Glomerular endothelial cell (primary cell): ENCODE measurements at regions not wholly inside any gene's neighbourhood (a gene's known extent, or its start where the extent isn't known, plus 50 kb on each side); places are given as distances from the start of the nearest gene placed in this dataset.

Experiments used
- DNase-seq: peaks from one replicate; pipeline ENCODE4 v3.0.0-alpha.2; 2011; ENCODE audit warnings: low read depth, low spot score; ENCODE audit errors: extremely low read depth

DNA sequence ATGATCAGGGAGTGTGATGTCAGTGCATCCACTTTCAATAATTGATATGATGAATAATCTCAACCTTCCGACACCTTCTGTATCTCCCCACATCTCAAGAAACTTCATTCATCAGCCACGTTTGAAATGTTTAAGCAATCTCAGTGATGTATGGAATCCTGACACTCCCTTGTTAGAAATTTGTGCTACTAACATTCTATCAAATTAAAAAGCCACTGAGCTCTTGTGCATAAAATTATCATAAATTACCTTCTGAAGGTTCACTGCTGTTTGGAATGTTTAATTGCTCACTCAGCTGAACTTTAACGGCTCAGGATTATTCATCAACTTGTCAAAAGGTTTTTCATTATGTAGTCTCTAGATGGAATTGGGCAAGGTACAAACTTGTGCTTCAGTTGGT, 108.4 kb upstream of the DPH6 start:
- DNase-seq = no peak

DNA sequence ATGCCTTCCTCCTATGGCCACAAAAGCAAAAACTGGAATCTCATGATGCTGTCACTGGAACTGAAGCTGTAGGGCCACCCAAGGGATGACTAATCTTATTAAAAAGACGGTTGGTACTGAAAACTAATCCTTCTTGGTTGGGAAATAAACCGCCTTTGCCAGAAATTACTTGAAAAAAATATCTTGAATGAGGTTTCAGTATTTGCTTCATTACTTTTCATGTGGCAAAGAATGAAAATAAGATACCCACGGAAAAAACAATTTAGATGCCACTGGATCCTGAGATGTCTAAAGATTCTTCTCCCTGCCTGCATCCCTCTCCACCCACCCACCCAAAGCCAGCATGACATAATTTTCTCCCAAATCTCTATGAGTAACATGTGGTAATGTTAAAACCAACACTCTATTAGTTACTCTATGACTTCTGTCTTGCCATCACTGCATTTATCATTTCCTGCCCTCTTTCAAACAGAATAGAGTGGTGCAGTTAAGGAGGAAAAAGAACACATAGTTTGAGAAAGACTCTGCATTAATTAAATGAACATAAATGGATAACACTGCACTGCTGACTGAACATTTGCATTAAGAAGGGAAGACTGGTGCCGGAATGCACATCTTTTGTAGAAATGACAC, 111.8 kb upstream of the DPH6 start:
- DNase-seq = no peak

DNA sequence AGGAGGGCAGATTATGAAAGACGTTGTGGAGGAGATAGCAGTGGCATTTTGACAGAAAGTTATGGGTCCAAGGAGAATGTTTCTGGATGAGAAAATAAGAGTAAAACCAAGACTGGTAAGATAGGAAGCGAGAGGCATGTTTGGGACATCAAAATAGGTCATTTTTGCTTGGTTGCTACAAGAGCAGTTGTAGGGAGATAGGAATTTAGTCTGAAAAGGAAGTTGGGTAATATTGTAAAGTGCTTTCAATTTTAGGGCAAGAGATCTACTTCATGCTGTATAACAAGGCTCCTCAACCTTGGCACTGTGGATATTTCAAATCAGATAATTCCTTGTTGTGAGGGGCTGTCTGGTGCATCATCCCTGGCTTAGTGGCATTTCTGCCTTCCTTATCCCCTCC, 118.0 kb upstream of the DPH6 start:
- DNase-seq = no peak

GRCh38 chr15:35665896-35666536, 120.1 kb upstream of the DPH6 start:
- no peak for DNase-seq

- no peak for DNase-seq
Measured at GRCh38 chr15:35667908-35668307, 121.9 kb upstream of the DPH6 start.

DNA sequence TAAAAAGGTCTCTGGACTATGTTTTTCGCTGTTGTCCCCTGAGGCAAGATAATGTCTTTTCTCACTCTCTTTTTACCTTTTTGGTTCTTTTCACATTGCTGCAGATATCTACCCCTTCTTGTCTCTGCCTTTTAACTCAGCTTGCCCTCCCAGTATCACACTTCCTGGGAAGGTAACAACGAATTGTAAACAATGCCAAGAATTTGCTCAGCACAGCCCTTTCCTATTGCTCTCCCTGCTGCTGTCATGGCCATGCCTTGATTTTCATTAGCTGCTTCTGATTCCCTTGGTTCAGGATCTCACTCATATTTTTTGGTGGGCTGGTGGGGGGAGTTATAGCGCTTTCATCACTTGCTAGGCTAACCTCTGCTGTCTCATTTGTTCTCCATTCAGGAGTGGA, 123.1 kb upstream of the DPH6 start:
- no peak for DNase-seq

- DNase-seq = no peak
Measured at GRCh38 chr15:35669432-35670045, 123.6 kb upstream of the DPH6 start.

DNA sequence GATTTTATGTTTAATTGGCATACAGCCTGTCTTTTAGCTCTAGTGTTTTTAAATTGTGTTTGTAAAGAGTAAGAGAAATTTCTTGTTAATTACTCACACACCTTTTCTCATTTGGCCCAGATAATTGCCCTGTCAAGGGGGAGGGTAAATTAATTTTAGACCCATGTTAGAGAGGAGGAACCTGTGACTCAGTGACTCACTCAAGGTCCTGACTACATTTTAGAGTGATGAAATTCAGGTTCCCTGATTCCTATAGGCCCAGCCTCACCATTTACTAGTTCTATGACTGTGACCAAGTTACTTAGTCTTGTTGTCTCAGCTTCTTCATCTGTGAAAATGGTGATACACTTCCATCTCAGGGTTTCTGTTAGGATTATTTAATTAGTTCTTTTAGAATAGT, 125.2 kb upstream of the DPH6 start:
- DNase-seq = no peak

GRCh38 chr15:35671981-35672380, 126.0 kb upstream of the DPH6 start:
- DNase-seq = no peak

- DNase-seq = peak; percentile 48
Measured at GRCh38 chr15:35673093-35673684, 127.2 kb upstream of the DPH6 start.

DNA sequence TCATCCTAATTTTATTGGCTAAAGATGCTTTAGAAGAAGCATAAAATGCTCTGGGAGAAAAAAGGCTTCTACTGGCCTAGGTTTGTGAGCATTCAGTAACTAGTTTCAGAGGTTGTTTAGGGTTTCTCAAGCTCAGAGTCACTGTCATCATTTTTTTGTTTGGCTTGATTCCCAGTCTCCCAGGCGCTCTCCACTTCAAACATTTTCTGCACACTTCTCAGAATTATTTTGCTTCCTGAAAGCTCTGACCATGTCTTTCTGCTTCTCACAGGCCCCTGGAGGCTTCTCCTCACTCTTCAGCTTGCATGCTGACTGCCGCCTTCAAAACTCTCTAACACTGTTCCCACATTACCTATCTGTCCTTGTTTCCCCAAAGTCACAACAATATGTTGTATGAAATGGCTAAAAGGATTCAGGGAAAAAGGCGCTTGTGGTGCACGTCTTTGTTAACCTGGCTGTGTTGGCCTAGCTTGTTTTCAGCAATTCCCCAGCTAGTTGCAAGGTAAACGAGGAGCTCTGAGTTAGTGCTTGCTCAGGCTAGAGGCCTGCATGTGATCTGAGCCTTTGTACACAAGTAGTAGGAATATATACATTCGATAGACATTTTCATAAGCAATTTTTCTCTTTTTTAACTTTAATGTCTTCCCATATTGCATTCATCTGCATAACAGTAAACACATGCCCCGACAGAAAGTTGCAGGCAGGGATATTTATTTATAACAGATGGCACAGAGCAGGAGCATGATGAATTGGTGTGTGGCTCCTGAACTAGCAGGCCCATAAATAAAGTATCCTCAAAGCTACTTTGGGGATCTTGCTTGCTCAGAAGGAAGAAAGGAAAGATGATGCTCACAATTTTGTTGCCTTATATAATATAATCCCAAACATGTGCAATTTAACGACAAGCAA, 129.2 kb upstream of the DPH6 start:
- DNase-seq = no peak

DNA sequence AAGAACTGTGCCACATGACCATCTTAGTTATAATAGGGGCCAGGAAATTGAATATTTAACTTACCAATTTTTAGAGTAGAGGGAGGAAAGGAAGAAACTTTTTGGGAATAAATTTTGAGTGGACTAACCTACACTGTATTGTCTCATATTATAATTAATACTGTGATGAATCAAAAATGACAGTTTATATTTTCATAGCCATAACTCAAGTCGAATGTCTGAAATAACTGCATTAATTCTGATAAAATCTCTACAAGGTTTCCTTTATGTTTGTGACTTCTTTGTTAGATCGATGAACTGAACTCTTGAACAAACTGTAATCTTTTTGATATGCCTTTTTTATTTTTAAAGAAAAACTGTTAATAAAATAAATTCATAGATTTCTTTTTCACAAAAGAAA, 132.8 kb upstream of the DPH6 start:
- no peak for DNase-seq

DNA sequence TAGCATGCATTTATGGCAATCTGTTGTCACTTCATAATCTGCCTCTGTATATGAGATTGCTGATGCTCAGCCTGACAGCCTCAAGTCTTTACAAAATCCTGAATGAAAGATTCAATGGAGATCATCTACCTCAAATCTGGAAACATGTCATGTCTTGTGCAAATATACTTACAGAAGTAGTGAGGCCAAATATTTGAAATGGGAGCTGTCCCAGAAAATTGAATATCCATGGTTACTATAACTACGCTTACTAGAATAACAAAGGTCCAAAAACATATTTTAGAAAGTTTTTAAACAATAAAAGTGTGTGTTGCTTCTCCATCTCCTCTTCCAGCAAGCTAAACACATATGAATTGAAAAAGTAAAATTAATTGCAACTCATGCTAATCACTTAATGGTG, 133.2 kb upstream of the DPH6 start:
- DNase-seq = no peak

DNA sequence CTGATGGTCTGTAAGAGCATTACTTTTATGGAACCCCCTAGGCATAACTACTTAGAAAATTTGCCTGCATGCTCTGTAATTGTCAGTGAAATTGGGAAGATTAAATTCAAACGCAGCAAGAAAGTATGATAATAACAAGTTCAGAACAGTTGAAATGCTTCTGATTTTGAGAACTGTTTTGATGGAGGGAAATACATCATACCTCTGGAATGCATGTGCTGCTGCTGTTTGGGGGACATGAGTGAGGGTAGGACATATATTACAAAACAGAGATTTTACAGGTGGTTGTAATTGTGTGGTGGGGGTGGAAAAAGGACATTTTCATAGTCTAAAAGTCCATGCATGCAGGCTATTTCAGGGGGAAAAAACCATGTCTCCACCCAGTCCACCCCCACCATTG, 135.0 kb upstream of the DPH6 start:
- DNase-seq = no peak

DNA sequence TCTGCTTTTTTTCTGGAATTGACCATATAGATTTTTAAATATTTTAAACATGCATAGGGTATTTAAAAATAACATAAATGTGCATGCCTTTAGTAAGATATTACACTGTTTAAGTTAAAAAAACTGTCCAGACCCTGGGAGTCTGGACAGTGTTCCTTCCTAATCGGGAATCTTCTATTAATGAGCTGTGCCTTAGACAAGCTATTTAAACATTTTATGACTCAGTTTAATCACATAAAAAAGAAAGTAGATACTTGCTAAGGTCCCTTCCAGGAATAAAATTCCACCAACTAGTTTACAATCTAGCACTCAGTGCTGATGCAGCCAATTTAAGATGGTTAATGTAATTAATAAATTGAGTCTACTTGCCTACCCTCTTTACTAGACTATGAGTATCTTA, 140.4 kb upstream of the DPH6 start:
- DNase-seq = no peak

DNA sequence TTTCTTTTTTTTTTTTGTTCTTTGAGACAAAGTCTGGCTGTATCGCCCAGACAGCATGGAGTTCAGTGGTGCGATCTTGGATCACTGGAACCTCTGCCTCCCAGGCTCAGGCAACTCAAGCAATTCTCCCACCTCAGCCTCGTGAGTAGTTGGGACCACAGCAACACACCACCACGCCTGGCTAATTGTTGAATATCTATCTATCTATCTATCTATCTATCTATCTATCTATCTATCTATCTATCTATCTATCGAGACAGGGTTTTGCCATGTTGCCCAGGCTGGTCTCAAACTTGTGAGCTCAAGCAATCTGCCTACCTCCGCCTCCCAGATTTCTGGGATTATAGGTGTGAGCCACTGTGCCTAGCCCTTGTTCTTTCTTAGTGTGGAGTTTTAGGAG, 143.3 kb upstream of the DPH6 start:
- DNase-seq = no peak

DNA sequence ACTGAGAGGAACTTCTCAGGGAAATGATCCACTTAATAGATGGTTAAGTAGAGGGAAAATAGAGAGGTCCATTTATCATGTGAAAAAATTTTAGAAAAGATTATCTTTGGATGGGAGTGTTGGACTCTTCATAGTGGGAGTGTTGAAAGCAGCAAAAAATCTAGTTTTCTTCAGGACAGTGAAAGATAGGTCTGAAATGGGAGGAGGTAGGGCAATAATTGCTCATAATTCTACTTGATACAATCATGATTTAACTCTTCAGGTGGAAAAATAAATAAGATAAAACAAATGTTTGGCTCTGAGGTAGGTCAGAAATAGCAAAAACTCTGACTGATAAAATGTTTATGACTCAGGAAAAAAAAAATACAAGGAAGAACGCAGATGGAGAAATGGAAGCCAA, 144.1 kb upstream of the DPH6 start:
- DNase-seq = no peak

- DNase-seq = no peak
Measured at GRCh38 chr15:35690698-35691116, 144.7 kb upstream of the DPH6 start.

GRCh38 chr15:35691173-35691761, 145.3 kb upstream of the DPH6 start:
- no peak for DNase-seq
